GM23338 (cell line): ENCODE measurements at regions not wholly inside any gene's neighbourhood (a gene's known extent, or its start where the extent isn't known, plus 50 kb on each side); places are given as distances from the start of the nearest gene placed in this dataset.

ENCODE experiments used
- ATAC-seq: fragments of 200-7000 bp; cut with Tn5 transposase; 3 replicates; pipeline ENCODE4 v1.9.1; 2020
- DNase-seq: peaks from one replicate; pipeline ENCODE4 v3.0.0-alpha.2; 2015; ENCODE audit warnings: low spot score
- H2AFZ ChIP-seq: fragments of 200-600 bp; sonication (generic); 2 replicates; pipeline ENCODE4 v1.8.0; 2016; ENCODE audit warnings: antibody characterized with exemption, mild to moderate bottlenecking, moderate library complexity
- H3F3A ChIP-seq: fragments of 200-600 bp; sonication (generic); replicated peaks from 2 replicates; pipeline ENCODE4 v1.8.0; 2017; ENCODE audit warnings: antibody characterized with exemption, mixed run types, low read depth
- H3K27ac ChIP-seq: fragments of 200-600 bp; sonication (generic); 2 replicates; pipeline ENCODE4 v1.6.1; 2016; ENCODE audit warnings: low read depth
- H3K27me3 ChIP-seq: fragments of 200-600 bp; sonication (generic); 2 replicates; pipeline ENCODE4 v1.8.0; 2016; ENCODE audit warnings: mild to moderate bottlenecking, mixed run types, moderate library complexity; ENCODE audit not compliant: insufficient read depth
- H3K36me3 ChIP-seq: fragments of 200-600 bp; sonication (generic); 2 replicates; pipeline ENCODE4 v1.8.0; 2016; ENCODE audit warnings: mild to moderate bottlenecking; ENCODE audit not compliant: insufficient read depth
- H3K4me1 ChIP-seq: fragments of 200-600 bp; sonication (generic); 2 replicates; pipeline ENCODE4 v1.8.0; 2016; ENCODE audit warnings: mild to moderate bottlenecking, moderate library complexity; ENCODE audit not compliant: insufficient read depth
- H3K4me2 ChIP-seq: fragments of 200-600 bp; sonication (generic); 2 replicates; pipeline ENCODE4 v1.7.1; 2017; ENCODE audit warnings: mixed run types
- H3K4me3 ChIP-seq: fragments of 200-600 bp; sonication (generic); 2 replicates; pipeline ENCODE4 v1.6.1; 2016; ENCODE audit warnings: mixed run types
- H3K79me2 ChIP-seq: fragments of 200-600 bp; sonication (generic); replicated peaks from 2 replicates; pipeline ENCODE4 v1.8.0; 2017; ENCODE audit warnings: mild to moderate bottlenecking; ENCODE audit not compliant: insufficient read depth
- H3K9me2 ChIP-seq: fragments of 200-600 bp; sonication (generic); 2 replicates; pipeline ENCODE4 v1.8.0; 2017; ENCODE audit not compliant: insufficient read depth
- H4K20me1 ChIP-seq: fragments of 200-600 bp; sonication (generic); replicated peaks from 2 replicates; pipeline ENCODE4 v1.8.0; 2017; ENCODE audit warnings: mild to moderate bottlenecking; ENCODE audit not compliant: insufficient read depth
- H3K27ac Mint-ChIP-seq: 2 replicates; pipeline ENCODE4 v1.8.0; 2020; ENCODE audit warnings: inconsistent platforms, mild to moderate bottlenecking, moderate library complexity, mixed read lengths
- H3K27me3 Mint-ChIP-seq: 3 replicates; pipeline ENCODE4 v1.8.0; 2022; ENCODE audit warnings: low read depth, mild to moderate bottlenecking, moderate library complexity, mixed read lengths, inconsistent platforms; ENCODE audit not compliant: insufficient read depth, poor library complexity
- H3K36me3 Mint-ChIP-seq: 3 replicates; pipeline ENCODE4 v1.8.0; 2021; ENCODE audit warnings: low read depth, mild to moderate bottlenecking, inconsistent platforms, moderate library complexity, mixed read lengths
- H3K4me1 Mint-ChIP-seq: 3 replicates; pipeline ENCODE4 v1.8.0; 2020; ENCODE audit warnings: mild to moderate bottlenecking, inconsistent platforms, mixed read lengths
- H3K4me3 Mint-ChIP-seq: 3 replicates; pipeline ENCODE4 v1.8.0; 2021; ENCODE audit warnings: moderate library complexity, mild to moderate bottlenecking, inconsistent platforms, mixed read lengths
- H3K9me3 Mint-ChIP-seq: 3 replicates; pipeline ENCODE4 v1.8.0; 2020; ENCODE audit warnings: moderate library complexity, mild to moderate bottlenecking, inconsistent platforms, mixed read lengths
- CREB1 ChIP-seq: fragments of 250-450 bp; sonication (Bioruptor Pico); IDR thresholded peaks from 2 replicates; pipeline ENCODE4 v1.5.0; 2020; ENCODE audit warnings: low read depth, mild to moderate bottlenecking, moderate library complexity
- EZH2 ChIP-seq: fragments of 200-600 bp; sonication (generic); IDR thresholded peaks from one replicate; pipeline ENCODE4 v1.8.0; 2017; ENCODE audit warnings: antibody characterized with exemption, mild to moderate bottlenecking, low read depth; ENCODE audit not compliant: unreplicated experiment
- JUNB ChIP-seq: IDR thresholded peaks from one replicate; pipeline ENCODE4 v1.6.1; 2016; ENCODE audit warnings: antibody characterized with exemption; ENCODE audit not compliant: unreplicated experiment
- REST ChIP-seq: IDR thresholded peaks from one replicate; pipeline ENCODE4 v1.6.1; 2018; ENCODE audit warnings: antibody characterized with exemption; ENCODE audit not compliant: unreplicated experiment
- STAT1 ChIP-seq: IDR thresholded peaks from one replicate; pipeline ENCODE4 v1.6.1; 2016; ENCODE audit warnings: antibody characterized with exemption; ENCODE audit not compliant: unreplicated experiment
- ZNF462 ChIP-seq: fragments of 250-450 bp; sonication (Bioruptor Pico); IDR thresholded peaks from 2 replicates; pipeline ENCODE4 v1.5.0; 2020; ENCODE audit warnings: mild to moderate bottlenecking, moderate library complexity

- no peak for TF ChIP-seq REST
- no peak for TF ChIP-seq ZNF462
- no peak for TF ChIP-seq JUNB
- no peak for TF ChIP-seq STAT1
- no peak for TF ChIP-seq CREB1 (CRISPR knock-in tag)
- TF ChIP-seq EZH2: no peak
- H3K9me2 ChIP-seq: 0 out of 2 replicates have a peak, but pooled peaks cover 5% of the 10 kb centered on the region
- H3K36me3 ChIP-seq: no peaks in the 10 kb centered on the region
- no peak overlapping the region for H3K27ac Mint-ChIP-seq
- DNase-seq (no peak), ATAC-seq (no peak)
- no peaks in the 10 kb centered on the region for H3K79me2 ChIP-seq
- H3K27me3 Mint-ChIP-seq: no peaks in the 10 kb centered on the region
- H2AFZ ChIP-seq: no peak overlapping the region
- peaks cover 2% of the 10 kb centered on the region; the same call in 1 of the 3 replicates for H3K36me3 Mint-ChIP-seq
- no peaks in the 10 kb centered on the region for H4K20me1 ChIP-seq
- no peaks in the 10 kb centered on the region for H3F3A ChIP-seq
- no peaks in the 10 kb centered on the region; the same call in 2 of the 3 replicates for H3K9me3 Mint-ChIP-seq
- no peak overlapping the region for H3K27ac ChIP-seq
- no peaks in the 10 kb centered on the region for H3K4me1 ChIP-seq
- no peak overlapping the region for H3K4me2 ChIP-seq
- no peak overlapping the region for H3K4me3 ChIP-seq
- no peaks in the 10 kb centered on the region for H3K4me1 Mint-ChIP-seq
- no peak overlapping the region for H3K4me3 Mint-ChIP-seq
- no peaks in the 10 kb centered on the region for H3K27me3 ChIP-seq
Measured at GRCh38 chr11:57072640-57073039, 83.9 kb downstream of the OR5AK2 start.
